ENCODE measurements at regions not wholly inside any gene's neighbourhood (a gene's known extent, or its start where the extent isn't known, plus 50 kb on each side); places are given as distances from the start of the nearest gene placed in this dataset.

DNA sequence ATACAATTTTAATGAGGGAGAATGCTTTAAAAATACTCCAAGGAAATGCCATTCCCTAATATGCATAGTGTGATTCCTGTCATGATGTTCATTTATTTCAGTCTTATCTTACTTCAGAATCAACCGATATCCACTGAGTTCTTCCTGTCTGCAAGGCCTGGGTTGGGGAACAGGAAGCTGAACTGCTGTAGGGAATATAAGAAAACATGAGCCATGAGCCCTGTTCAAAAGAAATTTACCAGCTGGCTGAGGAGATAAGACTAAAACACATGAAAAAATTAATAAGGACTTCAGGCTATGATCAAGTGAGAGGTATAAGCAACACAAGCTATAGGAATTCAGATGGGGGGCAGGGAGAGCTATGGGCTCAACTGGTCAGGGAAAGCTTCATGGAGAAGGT is 184.7 kb downstream of the PLPP4 start:
- DNase-seq = no peak

DNA sequence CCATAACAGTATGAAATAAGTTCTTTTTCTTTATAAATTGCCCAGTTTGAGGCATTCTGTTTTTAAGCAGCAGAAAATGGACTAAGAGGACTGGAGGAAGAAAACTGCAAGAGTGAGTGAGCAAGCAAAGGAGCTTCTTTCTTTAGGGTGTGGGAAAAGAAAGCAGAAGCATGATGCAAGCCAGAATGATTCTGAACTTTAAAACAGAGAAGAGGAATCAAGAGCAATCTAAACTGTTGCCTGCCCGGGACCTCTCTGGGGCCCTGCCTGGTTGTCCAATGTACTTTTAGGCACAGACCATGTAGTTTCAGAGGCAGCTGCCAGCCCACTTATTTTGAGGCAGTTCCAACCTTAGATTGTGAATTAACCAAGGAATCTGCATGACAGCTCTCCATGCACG is 186.3 kb downstream of the PLPP4 start:
- DNase-seq = no peak

DNA sequence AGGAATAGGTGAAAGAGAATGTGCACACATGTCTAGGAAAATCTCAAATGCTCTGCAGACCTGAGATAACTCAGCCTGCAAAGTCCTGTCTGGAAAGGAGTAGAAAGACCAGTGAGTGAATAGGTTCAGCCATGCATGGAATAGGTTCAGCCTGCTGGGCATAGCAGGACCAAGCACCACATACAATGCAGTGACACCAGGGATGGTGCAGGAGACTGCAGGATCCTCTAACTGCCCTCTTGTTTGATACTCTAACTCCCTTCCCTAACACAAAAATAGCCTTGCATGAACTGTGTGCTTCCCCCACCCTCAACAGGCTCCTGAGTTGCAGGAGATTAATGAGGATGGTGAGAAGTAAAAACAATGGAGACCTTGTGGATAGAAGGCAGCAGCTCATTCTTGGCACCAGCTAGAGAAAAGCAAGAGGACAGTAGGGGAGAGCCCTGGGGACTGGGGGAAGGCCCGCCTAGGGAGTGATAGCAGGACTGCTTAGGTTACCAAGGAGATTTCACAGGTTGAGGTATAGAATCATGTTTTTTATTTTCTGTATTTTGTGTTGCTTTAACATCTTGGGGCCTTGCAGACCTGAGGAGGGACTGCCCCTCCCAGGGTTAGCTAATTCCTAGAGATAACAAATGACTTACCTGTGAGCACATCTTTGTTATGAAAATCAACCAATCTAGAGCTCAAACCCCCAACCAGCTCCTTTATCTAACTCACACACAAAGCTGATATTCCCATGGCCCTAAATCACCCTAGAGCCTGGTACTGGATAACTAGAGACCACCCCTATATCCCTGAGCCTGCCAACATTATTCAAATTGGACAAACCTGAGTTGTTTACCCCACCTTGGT is 187.8 kb downstream of the PLPP4 start:
- no peak for DNase-seq

DNA sequence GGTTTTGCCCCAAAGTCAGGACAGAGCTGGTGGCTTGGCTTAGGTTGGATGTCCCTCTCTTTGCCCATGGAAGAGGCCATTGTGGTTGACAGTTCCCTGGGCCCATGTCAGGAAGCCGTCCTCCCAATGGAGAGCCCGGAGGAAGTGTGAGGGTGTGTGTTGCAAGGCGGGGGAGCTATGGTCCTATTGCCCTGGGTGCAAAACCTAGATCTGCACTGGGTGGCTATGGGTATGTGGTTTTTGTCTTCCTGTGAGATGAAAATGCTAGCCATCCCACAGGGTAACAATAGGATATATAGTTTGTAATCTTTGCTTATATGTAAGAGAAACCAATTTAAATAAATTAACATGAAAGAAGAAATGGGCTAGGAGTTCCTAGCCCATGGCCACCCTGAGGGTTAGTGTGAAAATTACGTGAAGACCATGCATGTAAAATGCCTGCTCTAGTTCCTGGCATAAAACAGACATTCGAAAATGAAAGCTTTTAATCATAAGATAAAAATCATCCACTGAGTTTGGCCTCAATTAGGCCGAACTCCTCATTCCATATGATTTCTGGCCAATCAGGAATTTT is 189.2 kb downstream of the PLPP4 start:
- no peak for DNase-seq

DNA sequence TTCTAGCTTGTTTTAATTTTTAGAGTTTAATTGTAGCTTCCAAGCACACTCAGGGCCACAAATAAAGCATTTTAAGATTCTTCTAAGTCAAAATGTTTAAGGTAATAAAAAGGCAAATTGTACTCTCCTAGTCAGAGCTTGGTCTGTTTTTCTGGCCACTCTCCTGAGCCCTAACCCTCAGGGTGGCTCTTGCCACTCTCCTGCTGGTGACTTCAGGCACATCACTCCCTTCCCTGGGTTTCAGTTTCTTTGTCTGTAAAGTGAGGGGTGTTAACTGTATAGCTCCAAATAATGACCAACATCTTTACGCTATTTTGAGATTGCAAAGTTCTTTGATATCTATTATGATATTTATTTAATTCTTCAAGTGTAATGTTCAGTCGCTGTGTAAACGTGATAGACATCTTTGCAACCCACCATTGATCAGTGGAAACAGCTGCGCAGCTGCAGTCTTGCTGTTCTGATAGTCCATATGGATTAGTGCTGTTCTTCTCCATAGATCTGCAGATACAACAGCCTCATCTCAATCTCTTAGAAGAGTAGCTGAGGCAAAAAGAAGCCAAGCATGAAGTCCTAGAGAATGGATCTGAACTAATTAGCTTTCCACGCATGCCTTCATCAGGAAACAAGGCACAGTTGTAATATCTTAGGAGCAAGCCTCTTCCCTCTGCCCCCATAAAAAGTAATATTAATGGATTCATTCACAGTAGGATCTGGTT is 189.9 kb downstream of the PLPP4 start:
- DNase-seq = no peak

DNA sequence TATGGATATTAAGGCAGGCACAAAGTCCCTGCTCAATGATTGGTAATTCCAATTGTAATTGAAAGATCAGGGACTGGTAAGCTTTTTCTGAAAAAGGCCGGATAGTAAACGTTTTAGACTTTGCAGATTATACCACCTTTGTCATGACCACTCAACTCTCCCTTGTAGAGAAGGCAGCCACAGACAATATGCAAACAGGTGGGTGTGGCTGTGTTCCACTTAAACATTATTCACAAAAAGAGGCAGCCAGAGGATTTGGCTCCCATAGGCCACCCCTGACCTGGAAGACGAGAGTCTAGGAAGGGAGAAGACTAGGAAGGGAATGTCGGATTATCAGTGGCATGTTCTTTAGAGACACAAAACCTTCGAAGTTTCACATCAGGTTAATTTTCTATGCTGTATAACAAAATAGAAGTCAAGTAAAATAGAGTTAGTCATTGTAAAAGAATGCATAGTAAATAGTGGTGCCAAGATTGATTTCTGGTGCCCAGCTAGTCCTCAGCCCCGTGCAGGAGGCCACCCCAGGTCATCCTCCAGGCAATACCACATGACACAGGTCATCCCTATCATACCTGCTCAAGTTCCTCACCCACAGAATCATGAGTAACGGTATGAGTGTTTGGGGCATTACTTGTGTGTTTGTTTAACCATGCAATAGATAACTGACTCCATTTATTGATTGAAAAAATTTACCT is 193.8 kb downstream of the PLPP4 start:
- no peak for DNase-seq

DNA sequence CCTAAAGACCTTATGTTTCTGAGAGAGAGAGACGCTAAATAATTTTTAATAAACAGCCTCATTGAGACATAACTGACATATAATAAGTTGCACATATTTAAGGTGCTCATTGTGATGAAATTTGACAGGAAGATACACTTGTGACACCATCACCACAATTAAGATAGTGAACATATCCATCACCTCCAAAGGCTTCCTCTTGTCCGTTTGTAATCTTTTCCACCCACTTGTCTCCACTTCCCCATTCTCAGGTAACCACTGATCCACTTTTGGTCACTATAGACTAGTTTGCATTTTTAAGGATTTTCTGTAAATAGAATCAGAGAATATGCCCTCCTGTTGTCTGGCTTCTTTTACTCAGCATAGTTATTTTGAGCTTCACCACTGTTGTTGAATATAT is 195.1 kb upstream of the WDR11 start:
- DNase-seq = no peak

DNA sequence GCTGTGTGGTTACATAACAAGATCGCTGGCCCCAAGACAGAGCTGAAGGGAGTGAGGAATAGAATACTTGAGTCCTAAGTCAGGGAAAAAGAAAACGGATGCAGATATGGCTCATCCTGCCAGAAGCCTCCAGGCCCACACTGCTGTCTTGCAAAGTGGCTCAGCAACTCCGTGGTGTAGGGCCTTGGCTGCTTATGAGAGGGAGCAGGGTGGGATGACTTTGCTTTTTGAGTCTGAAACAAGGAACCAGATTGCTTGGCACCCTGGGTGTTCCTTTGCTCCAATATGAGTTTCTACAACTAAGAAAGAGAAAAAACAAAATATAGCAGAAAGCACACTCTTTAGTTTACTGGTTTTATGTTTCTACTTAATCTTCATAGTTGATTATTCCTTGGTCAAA is 193.8 kb upstream of the WDR11 start:
- no peak for DNase-seq

DNA sequence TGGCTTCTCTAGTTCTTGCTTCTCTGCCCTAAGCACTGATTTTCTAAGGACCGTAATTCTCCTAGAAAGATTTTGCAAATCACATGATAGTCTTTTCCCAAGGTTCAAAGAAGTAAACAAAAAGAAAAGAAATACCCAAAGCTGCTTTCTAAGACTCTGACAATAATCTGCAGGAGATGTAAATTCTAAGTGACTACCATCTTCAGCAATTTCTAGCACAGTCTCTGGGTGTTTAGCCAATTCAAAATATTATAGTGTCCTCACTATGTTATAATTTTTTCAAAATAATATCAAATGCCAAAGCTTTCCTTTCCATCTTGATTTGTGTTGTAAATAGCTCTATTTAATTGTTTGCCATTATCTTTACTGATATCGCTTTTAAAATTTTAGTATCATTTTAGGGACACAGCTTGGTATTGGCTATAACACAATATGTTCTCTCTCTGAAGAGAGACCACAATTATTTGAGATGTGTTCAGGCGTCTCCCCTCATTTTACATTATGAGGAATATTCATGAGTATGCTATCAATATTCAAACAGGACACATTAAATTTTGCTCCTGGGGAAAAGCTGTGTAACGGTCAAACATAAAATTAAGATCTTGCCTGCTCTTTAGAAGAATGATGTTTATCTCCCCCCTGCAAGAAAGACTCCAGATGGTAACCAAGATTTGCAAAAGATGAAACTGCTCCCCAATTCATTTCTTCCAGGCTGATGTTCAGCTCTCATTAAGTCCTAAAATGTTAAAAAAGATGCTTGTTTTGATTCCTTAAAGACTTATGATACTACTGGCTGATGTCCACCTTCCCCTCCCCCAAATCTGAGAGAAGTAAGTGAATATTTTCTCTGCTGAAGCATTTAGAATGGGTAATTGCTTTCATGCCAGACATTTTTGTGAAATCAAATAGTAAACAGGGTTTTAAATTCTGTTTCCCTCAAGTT is 191.9 kb upstream of the WDR11 start:
- no peak for DNase-seq

DNA sequence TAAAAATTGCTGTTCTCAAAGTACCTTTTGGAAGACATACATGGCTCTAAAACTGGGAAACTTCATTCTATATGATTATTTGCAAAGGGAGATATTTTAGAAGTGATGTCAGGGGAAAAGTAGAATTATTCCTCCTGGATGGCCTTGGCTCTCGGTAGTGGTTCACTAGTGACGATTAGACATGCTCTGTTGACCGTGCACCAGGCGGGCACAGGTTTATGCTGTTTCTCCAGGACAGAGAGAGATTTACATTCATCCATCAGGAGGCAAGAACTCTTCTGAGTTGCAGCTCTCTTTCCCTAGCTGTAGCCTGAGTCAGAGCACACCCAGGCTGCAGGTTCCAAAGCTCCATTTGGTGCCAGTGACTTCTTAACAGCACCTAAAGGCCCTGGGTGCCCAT is 184.9 kb upstream of the WDR11 start:
- no peak for DNase-seq

DNA sequence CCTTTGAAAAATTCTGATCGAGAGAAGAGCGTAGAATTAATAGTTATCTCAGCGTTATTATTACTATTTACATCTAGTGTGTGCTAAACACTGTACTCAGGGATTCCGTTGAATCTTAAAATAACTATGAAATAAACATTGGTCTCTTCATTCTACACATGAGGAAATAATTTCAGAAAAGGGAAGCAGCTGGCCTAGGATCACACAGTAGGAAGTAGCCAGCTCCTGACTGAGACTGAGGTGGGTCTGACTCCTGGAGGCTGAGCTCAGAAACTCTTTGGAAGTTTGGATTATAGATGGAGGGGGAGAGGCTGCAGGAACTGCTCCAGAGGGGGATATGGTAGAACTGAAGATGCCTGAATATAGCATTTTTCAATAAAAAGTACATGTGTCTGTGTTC is 183.9 kb upstream of the WDR11 start:
- DNase-seq = no peak

DNA sequence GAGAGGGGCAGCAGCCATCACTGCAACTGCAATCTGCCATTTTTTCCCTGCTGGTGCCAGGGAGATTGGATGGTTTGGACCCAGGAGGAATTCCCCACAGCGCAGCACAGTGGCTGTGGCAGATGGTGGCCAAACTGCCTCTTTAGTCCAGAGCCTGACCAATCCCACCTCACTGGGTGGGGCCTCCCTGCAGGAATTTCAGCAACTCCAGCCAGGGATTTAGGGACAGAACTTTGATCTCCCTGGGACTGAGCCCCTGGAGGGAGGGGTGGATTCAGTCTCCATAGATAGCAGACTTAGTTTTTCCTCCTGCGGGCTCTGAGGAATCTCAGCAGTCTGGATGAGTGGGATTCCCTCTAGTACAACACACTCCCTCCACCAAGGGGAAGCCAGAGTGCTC is 179.7 kb upstream of the WDR11 start:
- no peak for DNase-seq

DNA sequence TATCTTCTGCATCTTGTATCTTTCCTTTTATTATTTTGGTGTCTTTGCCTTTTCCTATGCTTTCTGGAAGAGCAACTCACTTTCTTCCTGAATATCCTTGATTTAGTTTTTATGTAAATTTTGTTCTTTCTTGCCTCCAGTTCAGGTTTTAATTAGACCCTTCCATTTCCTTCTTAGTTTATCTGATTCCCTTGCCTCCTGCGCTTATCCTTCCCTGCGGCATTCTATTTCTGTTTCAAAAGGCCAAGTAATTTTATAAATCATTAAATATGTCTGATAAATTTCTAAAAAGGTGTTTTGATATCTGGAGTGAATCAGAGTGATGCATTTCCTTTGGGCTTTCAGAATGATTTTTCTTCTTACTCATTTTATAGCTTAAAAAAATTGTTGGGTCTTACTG is 167.7 kb upstream of the WDR11 start:
- DNase-seq = no peak

DNA sequence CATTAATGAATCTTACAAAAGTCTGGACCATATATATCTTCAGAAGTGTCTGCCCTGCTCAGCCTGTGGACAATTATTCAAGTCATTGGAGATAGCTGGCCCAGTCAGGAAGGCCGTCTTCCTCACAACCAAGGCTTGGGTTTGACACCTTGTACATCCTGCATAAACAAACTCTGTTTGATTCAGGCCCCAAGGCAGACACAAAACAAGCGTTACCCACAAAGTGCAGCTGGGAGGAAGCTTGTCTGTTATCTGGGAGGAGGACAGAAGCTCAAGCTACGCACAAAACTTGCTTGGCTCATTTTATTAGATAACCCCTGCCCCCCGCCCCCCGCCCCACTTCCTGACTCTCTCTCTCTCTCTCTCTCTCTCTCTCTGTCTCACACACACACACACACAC is 166.9 kb upstream of the WDR11 start:
- DNase-seq = no peak

DNA sequence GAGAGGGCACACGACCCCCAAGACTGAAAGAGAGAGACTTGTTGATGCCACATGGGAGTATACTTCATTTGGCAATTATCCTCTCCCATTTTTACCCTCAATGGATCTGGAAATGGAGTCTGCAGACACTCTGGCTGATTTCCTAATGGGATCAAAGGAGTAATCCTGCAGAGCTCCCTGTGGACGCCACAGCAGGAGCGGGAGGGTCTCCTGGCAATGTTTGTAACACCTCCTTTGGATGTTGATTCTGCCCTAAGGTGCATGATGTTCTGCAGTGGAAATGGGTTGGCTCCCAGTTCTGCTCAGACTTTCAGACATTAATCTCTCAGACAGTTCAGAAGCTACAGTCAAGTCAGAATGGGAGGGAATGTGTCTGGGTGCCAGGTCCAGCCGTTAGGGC is 166.0 kb upstream of the WDR11 start:
- no peak for DNase-seq

DNA sequence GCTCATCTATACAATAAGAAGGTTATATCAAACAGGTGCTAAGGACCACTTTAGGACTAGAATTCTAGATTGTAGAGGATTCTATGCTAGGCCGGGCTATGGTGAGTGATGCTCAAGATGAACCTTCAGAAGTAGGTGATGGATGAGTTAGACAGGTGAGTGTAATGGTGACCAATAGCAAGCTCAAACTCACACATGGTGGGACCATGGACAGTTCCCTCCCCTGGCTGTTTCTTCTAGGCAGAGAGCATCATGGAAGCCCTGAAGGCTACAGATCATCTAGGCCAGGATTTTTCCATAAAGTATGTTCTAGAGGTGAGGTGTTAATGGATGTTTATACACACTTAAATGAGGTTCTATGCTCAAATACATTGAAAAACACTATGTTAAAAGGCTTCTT is 162.2 kb upstream of the WDR11 start:
- DNase-seq = no peak

DNA sequence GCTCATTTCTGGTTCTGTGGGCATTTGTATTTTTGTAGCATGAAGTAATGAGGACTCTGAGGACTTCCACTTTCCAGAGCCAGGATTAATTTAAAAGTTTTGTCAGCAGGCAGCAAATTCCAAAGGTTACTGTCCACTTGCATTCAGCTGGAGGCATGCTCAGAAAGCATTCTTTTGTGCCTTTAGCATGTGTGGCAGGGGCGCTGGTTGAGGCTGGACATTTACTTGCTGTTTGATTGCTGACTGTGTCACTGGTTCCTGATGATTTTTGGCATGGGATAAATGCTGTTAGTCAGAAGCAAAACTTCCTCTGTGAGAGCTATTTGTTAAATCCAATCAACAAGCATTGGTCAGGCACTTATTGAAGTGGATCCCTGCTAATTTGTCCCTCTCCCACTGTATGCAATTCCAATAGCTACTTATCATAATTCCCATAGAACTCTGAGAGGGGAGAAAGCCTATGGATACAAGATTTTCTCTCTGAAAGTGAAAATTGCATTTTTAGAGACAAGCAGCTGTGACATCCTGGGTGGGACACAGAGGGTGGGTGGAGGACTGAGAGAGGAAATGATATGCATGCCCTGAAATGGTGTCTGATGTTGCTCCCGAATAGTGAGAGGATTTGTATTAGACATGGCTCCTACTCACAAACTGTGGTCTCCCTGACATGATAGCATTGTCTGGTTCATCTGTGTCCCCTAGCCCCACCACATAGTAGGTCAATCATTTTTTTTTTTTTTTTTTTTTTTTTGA is 161.2 kb upstream of the WDR11 start:
- no peak for DNase-seq

DNA sequence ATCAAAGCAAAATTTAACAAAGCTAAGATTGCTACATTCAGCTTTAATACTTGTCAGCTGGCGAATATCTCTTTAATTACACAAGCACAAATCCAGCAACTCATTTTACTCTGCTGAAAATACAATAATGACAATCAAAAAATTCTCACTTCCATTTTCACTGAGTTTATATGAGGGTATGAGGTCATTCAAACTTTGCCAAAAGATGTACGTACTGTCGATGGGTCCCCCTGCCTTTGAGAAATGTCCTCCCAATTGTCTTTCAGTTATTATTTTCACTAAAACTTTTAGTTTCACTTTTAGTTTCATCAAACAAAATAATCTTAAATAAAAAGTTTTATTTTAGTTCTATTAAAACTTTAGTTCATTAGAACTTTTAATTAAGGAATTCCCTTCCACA is 159.5 kb upstream of the WDR11 start:
- no peak for DNase-seq

DNA sequence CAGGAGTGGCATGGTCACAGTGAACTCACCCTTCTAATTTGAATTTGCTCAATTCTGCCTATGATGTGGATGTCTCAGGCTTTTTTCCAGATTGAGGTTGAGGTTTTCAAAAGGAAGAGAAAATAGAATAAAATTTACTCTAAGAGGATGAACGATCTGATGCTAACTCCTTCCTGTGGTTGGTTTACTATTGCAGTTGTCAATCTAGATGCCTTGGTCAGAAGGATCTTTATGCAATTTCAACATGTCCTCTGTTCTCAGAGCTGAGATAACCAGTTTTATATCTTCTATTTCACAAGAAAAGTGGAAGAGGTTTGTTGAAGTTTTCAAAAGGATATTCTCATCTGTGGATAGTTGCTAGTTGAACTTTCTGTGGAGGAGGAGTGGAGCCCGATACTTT is 150.7 kb upstream of the WDR11 start:
- no peak for DNase-seq

DNA sequence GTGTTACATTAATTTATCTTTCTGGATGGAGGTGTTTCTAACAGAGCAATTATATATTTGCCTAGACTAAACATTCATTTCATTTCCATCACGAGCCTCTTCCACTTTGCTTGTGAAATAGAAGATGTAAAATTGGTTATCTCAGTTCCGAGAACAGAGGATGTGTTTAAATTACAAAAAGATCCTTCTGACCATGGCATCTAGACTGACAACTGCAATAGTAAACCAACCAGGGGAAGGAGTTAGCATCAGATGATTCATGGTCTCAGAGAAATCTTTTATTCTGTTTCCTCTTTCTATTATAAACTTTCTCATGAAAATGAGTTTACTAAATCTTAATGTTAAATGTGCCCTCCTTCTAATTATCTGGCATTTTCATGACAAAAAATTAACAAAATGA is 149.8 kb upstream of the WDR11 start:
- DNase-seq = no peak

DNA sequence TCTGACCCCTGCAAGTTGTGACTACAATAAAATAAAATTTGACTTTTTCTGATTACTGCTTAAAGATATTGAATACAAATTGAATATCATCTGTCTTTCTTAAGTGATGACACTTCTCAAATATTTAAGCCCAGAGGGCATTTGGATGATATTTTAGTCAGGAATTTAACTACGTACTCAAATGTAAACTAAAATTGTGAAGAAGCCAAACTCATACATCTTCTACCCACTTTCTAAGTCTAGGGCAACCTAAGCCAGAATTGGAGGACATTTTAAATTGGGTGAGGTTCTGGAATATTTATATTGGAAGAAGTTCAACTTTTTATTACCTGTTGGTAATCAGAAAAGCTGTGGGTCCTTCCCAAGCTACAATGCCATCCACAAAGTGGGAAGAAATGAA is 149.1 kb upstream of the WDR11 start:
- DNase-seq = no peak

DNA sequence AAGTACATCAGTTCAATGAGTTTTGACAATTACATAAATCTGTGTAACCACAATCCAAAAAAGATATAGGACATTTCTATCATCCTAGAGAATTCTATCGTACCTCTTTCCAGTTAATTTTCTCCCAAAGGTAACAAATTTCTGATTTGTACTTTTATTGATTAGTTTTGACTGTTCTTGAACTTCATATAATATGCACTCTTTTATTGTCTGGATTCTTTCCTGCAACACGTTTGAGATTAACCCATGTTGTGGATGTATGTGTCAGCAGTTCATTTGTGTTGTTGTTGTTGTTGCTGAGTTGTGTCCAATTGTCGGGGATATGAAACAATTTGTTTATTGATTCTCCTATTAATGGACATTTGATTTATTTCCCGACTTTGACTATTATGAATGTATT is 145.9 kb upstream of the WDR11 start:
- DNase-seq = no peak

All from right hindlimb (tissue), 1 donor.